Neural progenitor cell (in vitro differentiated cells): ENCODE measurements at regions not wholly inside any gene's neighbourhood (a gene's known extent, or its start where the extent isn't known, plus 50 kb on each side); places are given as distances from the start of the nearest gene placed in this dataset.

ENCODE experiments used
- EZH2phosphoT487 ChIP-seq: fragments of 200-600 bp; sonication (generic); IDR thresholded peaks from 2 replicates; pipeline ENCODE4 v1.6.1; 2017; ENCODE audit warnings: antibody characterized with exemption
- TF ChIP-seq, protein P1 (sequence below): fragments of 200-600 bp; sonication (generic); IDR thresholded peaks from 2 replicates; pipeline ENCODE4 v1.5.1; 2017; ENCODE audit warnings: antibody characterized with exemption, mild to moderate bottlenecking

DNA sequence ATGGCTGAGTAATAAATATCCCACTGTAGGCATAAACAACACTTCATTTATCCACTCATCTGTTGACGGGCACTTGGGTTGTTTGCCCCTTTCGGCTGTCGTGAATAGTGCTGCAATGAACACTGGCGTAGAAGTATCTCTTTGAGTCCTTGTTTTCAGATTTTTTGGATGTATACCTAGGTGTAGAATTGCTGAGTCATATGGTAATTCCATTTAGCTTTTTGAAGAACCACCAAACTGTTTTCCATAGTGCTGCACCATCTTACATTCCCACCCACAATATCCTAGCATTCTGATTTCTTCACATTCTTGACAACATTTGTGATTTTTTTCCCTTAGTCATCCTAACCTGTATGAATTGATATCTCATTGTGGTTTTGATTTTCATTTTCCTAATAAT, 109.0 kb downstream of the NXNL2 start:
- TF ChIP-seq, protein P1, sequence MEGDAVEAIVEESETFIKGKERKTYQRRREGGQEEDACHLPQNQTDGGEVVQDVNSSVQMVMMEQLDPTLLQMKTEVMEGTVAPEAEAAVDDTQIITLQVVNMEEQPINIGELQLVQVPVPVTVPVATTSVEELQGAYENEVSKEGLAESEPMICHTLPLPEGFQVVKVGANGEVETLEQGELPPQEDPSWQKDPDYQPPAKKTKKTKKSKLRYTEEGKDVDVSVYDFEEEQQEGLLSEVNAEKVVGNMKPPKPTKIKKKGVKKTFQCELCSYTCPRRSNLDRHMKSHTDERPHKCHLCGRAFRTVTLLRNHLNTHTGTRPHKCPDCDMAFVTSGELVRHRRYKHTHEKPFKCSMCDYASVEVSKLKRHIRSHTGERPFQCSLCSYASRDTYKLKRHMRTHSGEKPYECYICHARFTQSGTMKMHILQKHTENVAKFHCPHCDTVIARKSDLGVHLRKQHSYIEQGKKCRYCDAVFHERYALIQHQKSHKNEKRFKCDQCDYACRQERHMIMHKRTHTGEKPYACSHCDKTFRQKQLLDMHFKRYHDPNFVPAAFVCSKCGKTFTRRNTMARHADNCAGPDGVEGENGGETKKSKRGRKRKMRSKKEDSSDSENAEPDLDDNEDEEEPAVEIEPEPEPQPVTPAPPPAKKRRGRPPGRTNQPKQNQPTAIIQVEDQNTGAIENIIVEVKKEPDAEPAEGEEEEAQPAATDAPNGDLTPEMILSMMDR, result no peak
- TF ChIP-seq EZH2phosphoT487, result no peak
